GM19023 (cell line): ENCODE measurements at regions not wholly inside any gene's neighbourhood (a gene's known extent, or its start where the extent isn't known, plus 50 kb on each side); places are given as distances from the start of the nearest gene placed in this dataset.

Experiments used
- ATAC-seq: cut with Tn5 transposase; IDR thresholded peaks from one replicate; pipeline ENCODE4 v1.9.1; 2021; ENCODE audit warnings: mild to moderate bottlenecking, moderate library complexity; ENCODE audit not compliant: unreplicated experiment

- ATAC-seq, result no peak
These were observed 174.6 kb downstream of the CCDC71L start for GRCh38 chr7:106486331-106486730.

- no peak for ATAC-seq
These were observed 175.0 kb downstream of the CCDC71L start for GRCh38 chr7:106485919-106486318.

- ATAC-seq, result no peak
These were observed 175.9 kb downstream of the CCDC71L start for GRCh38 chr7:106485031-106485551.

GRCh38 chr7:106484562-106484961 lies 176.4 kb downstream of the CCDC71L start:
- no peak for ATAC-seq

- no peak for ATAC-seq
These were observed 178.9 kb downstream of the CCDC71L start for GRCh38 chr7:106482091-106482490.

GRCh38 chr7:106480616-106481031 lies 180.3 kb downstream of the CCDC71L start:
- peak; percentile 18 for ATAC-seq

GRCh38 chr7:106480161-106480579 lies 180.8 kb downstream of the CCDC71L start:
- ATAC-seq, result peak; percentile 68

GRCh38 chr7:106476751-106477150 lies 184.2 kb downstream of the CCDC71L start:
- ATAC-seq, result no peak

- ATAC-seq, result no peak
These were observed 188.0 kb upstream of the NAMPT start for GRCh38 chr7:106472741-106473140.

GRCh38 chr7:106471686-106472440 lies 187.1 kb upstream of the NAMPT start:
- ATAC-seq, result no peak

GRCh38 chr7:106471021-106471420 lies 186.2 kb upstream of the NAMPT start:
- ATAC-seq, result no peak

- ATAC-seq, result no peak
These were observed 182.1 kb upstream of the NAMPT start for GRCh38 chr7:106466867-106467266.

GRCh38 chr7:106465704-106466468 lies 181.1 kb upstream of the NAMPT start:
- no peak for ATAC-seq

- no peak for ATAC-seq
These were observed 179.9 kb upstream of the NAMPT start for GRCh38 chr7:106464651-106465050.

GRCh38 chr7:106463851-106464611 lies 179.2 kb upstream of the NAMPT start:
- no peak for ATAC-seq

GRCh38 chr7:106462914-106463482 lies 178.2 kb upstream of the NAMPT start:
- no peak for ATAC-seq

- ATAC-seq, result no peak
These were observed 177.6 kb upstream of the NAMPT start for GRCh38 chr7:106462365-106462859.

- ATAC-seq, result no peak
These were observed 176.0 kb upstream of the NAMPT start for GRCh38 chr7:106460792-106461254.

- ATAC-seq, result no peak
These were observed 174.8 kb upstream of the NAMPT start for GRCh38 chr7:106459397-106460072.

GRCh38 chr7:106457678-106458077 lies 172.9 kb upstream of the NAMPT start:
- ATAC-seq, result no peak
